GM23248 (cell line): ENCODE measurements at regions not wholly inside any gene's neighbourhood (a gene's known extent, or its start where the extent isn't known, plus 50 kb on each side); places are given as distances from the start of the nearest gene placed in this dataset.

Experiments used
- EZH2 ChIP-seq: fragments of 200-600 bp; sonication (generic); IDR thresholded peaks from 2 replicates; pipeline ENCODE4 v1.6.1; 2018; ENCODE audit warnings: antibody characterized with exemption, mild to moderate bottlenecking; ENCODE audit not compliant: insufficient read depth, poor library complexity, severe bottlenecking
- EZH2phosphoT487 ChIP-seq: fragments of 200-600 bp; sonication (generic); IDR thresholded peaks from 2 replicates; pipeline ENCODE4 v1.6.1; 2018; ENCODE audit warnings: antibody characterized with exemption, moderate library complexity, mild to moderate bottlenecking, low read depth; ENCODE audit not compliant: insufficient read depth

- TF ChIP-seq EZH2 (no peak), EZH2phosphoT487 (no peak)
These were observed 601.5 kb upstream of the SOX9 start for GRCh38 chr17:71519285-71519684.
